HL-60 (cell line): ENCODE measurements at regions not wholly inside any gene's neighbourhood (a gene's known extent, or its start where the extent isn't known, plus 50 kb on each side); places are given as distances from the start of the nearest gene placed in this dataset.

Experiments used
- DNase-seq, 2 experiments: peaks; one replicate each; pipeline ENCODE4 v3.0.0-alpha.2; 2010 to 2020; ENCODE audit warnings: low read depth in 1 of 2, low spot score in 1 of 2
- H3K27ac ChIP-seq: fragments of 250-450 bp; sonication (Bioruptor Pico); replicated peaks from 2 replicates; pipeline ENCODE4 v1.5.1; 2020; ENCODE audit warnings: mild to moderate bottlenecking, moderate library complexity
- H3K27me3 ChIP-seq: fragments of 250-450 bp; sonication (Bioruptor Pico); 2 replicates; pipeline ENCODE4 v1.5.1; 2021; ENCODE audit warnings: mild to moderate bottlenecking, moderate library complexity; ENCODE audit not compliant: insufficient read depth, poor library complexity, severe bottlenecking
- H3K4me3 ChIP-seq: replicated peaks from 2 replicates; pipeline ENCODE4 v1.5.1; 2011; ENCODE audit warnings: mild to moderate bottlenecking, control low read depth, low read length; ENCODE audit not compliant: insufficient read depth
- GABPA ChIP-seq: IDR thresholded peaks from 2 replicates; pipeline ENCODE4 v1.6.1; 2012; ENCODE audit warnings: low read depth
- POLR2AphosphoS5 ChIP-seq: IDR thresholded peaks from 2 replicates; pipeline ENCODE4 v1.6.1; 2012; ENCODE audit warnings: low read depth
- SPI1 ChIP-seq: IDR thresholded peaks from 2 replicates; pipeline ENCODE4 v1.6.1; 2012; ENCODE audit warnings: low read depth, mild to moderate bottlenecking, borderline replicate concordance
- TF ChIP-seq, protein P1 (sequence below): IDR thresholded peaks from 2 replicates; pipeline ENCODE4 v1.6.1; 2012; ENCODE audit warnings: low read depth; ENCODE audit not compliant: insufficient replicate concordance
- TF ChIP-seq, protein P2 (sequence below): IDR thresholded peaks from one replicate; pipeline ENCODE4 v1.5.1; 2011; ENCODE audit warnings: low read length, control low read depth, inconsistent platforms; ENCODE audit not compliant: insufficient read depth

DNA sequence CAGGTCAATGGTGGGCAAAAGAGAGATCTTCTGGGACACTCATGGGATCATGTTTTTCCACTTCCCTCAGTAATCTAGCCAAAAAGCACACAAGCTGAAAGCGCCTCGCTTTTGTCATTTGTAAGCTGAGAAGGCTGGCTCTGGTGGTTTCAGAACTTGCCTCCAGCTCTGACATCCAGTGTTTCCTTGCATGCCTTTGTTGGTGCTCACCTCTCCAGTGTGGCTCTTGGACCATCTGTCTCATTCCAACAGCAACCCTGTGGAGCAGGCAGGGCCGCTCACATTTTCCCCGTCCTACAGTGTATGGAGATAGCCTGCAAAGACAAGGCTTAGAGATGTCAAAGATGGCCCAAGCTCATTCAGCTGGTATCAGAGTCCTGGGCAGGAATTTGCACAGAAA lies 160.8 kb upstream of the KLF4 start:
- Histone ChIP-seq H3K27me3 (no peaks in the 10 kb centered on the region), H3K4me3 (no peak overlapping the region), H3K27ac (no peak overlapping the region)
- TF ChIP-seq, protein P1, sequence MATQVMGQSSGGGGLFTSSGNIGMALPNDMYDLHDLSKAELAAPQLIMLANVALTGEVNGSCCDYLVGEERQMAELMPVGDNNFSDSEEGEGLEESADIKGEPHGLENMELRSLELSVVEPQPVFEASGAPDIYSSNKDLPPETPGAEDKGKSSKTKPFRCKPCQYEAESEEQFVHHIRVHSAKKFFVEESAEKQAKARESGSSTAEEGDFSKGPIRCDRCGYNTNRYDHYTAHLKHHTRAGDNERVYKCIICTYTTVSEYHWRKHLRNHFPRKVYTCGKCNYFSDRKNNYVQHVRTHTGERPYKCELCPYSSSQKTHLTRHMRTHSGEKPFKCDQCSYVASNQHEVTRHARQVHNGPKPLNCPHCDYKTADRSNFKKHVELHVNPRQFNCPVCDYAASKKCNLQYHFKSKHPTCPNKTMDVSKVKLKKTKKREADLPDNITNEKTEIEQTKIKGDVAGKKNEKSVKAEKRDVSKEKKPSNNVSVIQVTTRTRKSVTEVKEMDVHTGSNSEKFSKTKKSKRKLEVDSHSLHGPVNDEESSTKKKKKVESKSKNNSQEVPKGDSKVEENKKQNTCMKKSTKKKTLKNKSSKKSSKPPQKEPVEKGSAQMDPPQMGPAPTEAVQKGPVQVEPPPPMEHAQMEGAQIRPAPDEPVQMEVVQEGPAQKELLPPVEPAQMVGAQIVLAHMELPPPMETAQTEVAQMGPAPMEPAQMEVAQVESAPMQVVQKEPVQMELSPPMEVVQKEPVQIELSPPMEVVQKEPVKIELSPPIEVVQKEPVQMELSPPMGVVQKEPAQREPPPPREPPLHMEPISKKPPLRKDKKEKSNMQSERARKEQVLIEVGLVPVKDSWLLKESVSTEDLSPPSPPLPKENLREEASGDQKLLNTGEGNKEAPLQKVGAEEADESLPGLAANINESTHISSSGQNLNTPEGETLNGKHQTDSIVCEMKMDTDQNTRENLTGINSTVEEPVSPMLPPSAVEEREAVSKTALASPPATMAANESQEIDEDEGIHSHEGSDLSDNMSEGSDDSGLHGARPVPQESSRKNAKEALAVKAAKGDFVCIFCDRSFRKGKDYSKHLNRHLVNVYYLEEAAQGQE: no peak
- no peak for TF ChIP-seq GABPA
- TF ChIP-seq, protein P2, sequence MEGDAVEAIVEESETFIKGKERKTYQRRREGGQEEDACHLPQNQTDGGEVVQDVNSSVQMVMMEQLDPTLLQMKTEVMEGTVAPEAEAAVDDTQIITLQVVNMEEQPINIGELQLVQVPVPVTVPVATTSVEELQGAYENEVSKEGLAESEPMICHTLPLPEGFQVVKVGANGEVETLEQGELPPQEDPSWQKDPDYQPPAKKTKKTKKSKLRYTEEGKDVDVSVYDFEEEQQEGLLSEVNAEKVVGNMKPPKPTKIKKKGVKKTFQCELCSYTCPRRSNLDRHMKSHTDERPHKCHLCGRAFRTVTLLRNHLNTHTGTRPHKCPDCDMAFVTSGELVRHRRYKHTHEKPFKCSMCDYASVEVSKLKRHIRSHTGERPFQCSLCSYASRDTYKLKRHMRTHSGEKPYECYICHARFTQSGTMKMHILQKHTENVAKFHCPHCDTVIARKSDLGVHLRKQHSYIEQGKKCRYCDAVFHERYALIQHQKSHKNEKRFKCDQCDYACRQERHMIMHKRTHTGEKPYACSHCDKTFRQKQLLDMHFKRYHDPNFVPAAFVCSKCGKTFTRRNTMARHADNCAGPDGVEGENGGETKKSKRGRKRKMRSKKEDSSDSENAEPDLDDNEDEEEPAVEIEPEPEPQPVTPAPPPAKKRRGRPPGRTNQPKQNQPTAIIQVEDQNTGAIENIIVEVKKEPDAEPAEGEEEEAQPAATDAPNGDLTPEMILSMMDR: no peak
- no peak for TF ChIP-seq SPI1
- TF ChIP-seq POLR2AphosphoS5: no peak
- no peak for DNase-seq

DNA sequence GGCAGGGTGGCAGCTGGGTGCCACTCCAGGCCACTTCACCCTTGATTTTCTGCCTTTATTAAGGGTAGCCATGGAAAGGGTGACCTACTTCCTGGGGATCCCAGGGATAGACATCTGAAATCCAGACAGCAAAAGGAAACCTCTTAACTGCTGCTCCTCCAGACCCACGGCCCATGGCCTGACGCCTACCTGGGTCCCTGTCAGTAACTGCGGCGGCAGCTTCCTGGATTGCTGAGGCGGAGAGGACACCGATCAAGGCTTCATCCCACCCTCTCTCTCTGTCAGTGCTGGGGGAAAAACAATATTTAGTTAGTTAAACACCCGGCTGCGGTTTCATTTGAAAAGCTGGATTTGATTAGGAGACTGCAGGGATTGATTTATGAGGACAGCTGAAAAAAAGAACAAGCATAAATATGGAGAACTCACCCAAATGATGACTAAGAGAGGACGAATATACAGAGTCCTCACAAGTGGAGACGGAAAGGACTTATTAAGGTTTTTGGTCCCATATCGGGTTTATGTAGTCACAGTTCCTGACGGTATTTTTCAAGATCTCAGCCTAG lies 158.7 kb upstream of the KLF4 start:
- DNase-seq: no peak
- TF ChIP-seq, protein P1: no peak
- TF ChIP-seq, protein P2: no peak
- TF ChIP-seq SPI1: no peak
- TF ChIP-seq GABPA: no peak
- TF ChIP-seq POLR2AphosphoS5: no peak
- no peak overlapping the region for H3K4me3 ChIP-seq
- H3K27ac ChIP-seq: no peak overlapping the region
- no peaks in the 10 kb centered on the region for H3K27me3 ChIP-seq

DNA sequence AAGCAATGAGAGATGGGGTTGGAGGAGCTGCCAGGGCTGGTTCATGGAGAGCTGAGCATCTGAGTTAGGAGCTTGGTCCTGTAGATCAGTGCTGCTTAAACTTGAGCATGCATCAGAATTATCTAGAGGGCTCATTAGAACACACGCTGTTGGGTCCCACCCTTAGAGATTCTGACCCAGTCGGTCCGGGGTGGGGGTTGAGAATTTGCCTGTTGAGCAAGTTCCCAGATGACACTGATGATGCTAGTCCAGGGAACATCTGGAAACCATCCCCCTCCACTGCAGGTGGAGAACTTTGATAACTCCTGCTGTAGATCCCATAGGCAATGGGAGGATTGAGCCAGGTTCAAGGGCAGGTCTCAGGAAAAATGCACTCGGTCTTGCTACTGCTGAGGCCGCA lies 158.0 kb upstream of the KLF4 start:
- TF ChIP-seq, protein P2: no peak
- Histone ChIP-seq H3K27me3 (no peaks in the 10 kb centered on the region), H3K4me3 (no peak overlapping the region)

DNA sequence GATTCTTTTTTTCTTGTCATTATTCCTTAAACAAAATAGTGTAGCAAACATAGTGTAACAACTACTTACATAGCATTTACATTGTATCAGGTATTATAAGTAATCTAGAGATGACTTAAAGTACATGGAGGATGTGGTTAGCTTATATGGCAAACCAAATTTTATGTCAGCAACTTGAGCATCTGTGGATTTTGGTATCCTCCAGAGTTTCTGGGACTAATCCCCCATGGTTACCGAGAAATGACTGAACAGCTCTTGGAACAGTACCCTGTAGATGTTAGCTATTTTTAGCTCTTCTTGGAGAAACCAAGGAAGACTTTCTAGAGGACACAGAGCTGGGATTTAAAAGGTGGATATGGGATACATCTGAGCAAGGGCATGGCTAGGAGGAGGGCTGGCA lies 157.6 kb upstream of the KLF4 start:
- Histone ChIP-seq H3K27ac (no peak overlapping the region), H3K4me3 (no peak overlapping the region), H3K27me3 (no peaks in the 10 kb centered on the region)
- no peak for DNase-seq
- TF ChIP-seq, protein P2: no peak
- TF ChIP-seq, protein P1: no peak
- TF ChIP-seq GABPA (no peak), SPI1 (no peak), POLR2AphosphoS5 (no peak)

More for the DNA sequence above, 158.0 kb upstream of the KLF4 start:
- H3K27ac ChIP-seq: no peak overlapping the region
- no peak for DNase-seq
